SU-DHL-6 (cell line): ENCODE measurements at regions not wholly inside any gene's neighbourhood (a gene's known extent, or its start where the extent isn't known, plus 50 kb on each side); places are given as distances from the start of the nearest gene placed in this dataset.
A peak's percentile ranks its signal among the peaks of the same experiment; 100 is the strongest.

ENCODE experiments used
- H2AFZ ChIP-seq: fragments of 200-600 bp; sonication (generic); 2 replicates; pipeline ENCODE4 v1.6.1; 2014; ENCODE audit warnings: low read depth, mild to moderate bottlenecking, moderate library complexity, mixed read lengths, antibody characterized with exemption, low read length; ENCODE audit not compliant: severe bottlenecking
- H3F3A ChIP-seq: fragments of 200-600 bp; shearing (Covaris generic); 2 replicates; pipeline ENCODE4 v1.6.0; 2016; ENCODE audit warnings: antibody characterized with exemption, mild to moderate bottlenecking; ENCODE audit not compliant: insufficient read depth
- H3K27ac ChIP-seq: fragments of 200-600 bp; sonication (generic); 2 replicates; pipeline ENCODE4 v1.5.1; 2016; ENCODE audit warnings: low read depth, mild to moderate bottlenecking, low read length, moderate library complexity, mixed read lengths
- H3K27me3 ChIP-seq: fragments of 200-600 bp; sonication (generic), shearing (Covaris generic); 2 replicates; pipeline ENCODE4 v1.6.0; 2014; ENCODE audit warnings: mild to moderate bottlenecking, low read length
- H3K36me3 ChIP-seq: fragments of 200-600 bp; sonication (generic); 2 replicates; pipeline ENCODE4 v1.6.1; 2014; ENCODE audit warnings: mild to moderate bottlenecking, low read length, mixed read lengths
- H3K4me2 ChIP-seq: fragments of 300-600, 200-600 bp; shearing (Covaris generic), sonication (generic); 2 replicates; pipeline ENCODE4 v1.6.0; 2014; ENCODE audit warnings: low read length, low read depth, mild to moderate bottlenecking; ENCODE audit not compliant: poor library complexity, severe bottlenecking
- H3K4me3 ChIP-seq: fragments of 200-600 bp; sonication (generic); 2 replicates; pipeline ENCODE4 v1.5.1; 2014; ENCODE audit warnings: antibody characterized with exemption, low read length, mild to moderate bottlenecking, mixed read lengths; ENCODE audit not compliant: insufficient read depth, poor library complexity, severe bottlenecking
- H3K79me2 ChIP-seq: fragments of 200-600 bp; sonication (generic); 2 replicates; pipeline ENCODE4 v1.6.1; 2014; ENCODE audit warnings: mild to moderate bottlenecking, low read length, moderate library complexity; ENCODE audit not compliant: insufficient read depth
- H3K9ac ChIP-seq: fragments of 200-600 bp; sonication (generic); 2 replicates; pipeline ENCODE4 v1.7.0; 2014; ENCODE audit warnings: mild to moderate bottlenecking, low read length
- H3K9me2 ChIP-seq: fragments of 200-600 bp; sonication (generic); replicated peaks from 2 replicates; pipeline ENCODE4 v1.6.1; 2014; ENCODE audit warnings: low read length; ENCODE audit not compliant: insufficient read depth
- H3K9me3 ChIP-seq: fragments of 200-600 bp; sonication (generic); 2 replicates; pipeline ENCODE4 v1.6.1; 2014; ENCODE audit warnings: low read length, mixed read lengths; ENCODE audit not compliant: insufficient read depth
- H4K20me1 ChIP-seq: fragments of 200-600 bp; sonication (generic); 2 replicates; pipeline ENCODE4 v1.6.1; 2014; ENCODE audit warnings: low read depth, mild to moderate bottlenecking, antibody characterized with exemption, low read length, moderate library complexity, mixed read lengths
- EZH2phosphoT487 ChIP-seq: fragments of 200-600 bp; sonication (generic), shearing (Covaris generic); conservative IDR thresholded peaks from 2 replicates; pipeline ENCODE4 v1.6.1; 2018; ENCODE audit warnings: mild to moderate bottlenecking, antibody characterized with exemption, low read length, moderate library complexity, mixed read lengths
- TF ChIP-seq, protein P1 (sequence below): fragments of 200-600 bp; sonication (generic); IDR thresholded peaks from one replicate; pipeline ENCODE4 v1.5.1; 2017; ENCODE audit warnings: antibody characterized with exemption, mild to moderate bottlenecking, low read length, moderate library complexity; ENCODE audit not compliant: insufficient read depth, poor library complexity, severe bottlenecking

DNA sequence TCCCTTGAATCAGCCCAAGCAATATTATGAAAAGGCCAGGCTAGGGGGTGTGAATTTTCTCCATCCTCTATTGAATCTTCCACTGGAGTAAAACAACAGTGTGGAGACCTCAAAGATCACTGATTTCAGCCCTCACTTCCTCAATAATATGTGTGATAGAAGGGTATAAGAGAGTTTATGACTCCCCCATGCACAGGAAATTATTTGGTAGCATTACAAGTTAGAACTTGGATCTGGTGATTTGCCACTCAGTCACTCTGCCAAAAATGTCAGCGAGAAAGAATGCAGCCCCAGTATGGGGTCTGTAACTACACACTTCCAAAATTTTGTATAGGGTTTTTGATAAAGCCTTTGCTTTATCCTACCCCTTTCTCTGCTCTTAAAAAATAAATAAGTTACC lies 81.0 kb upstream of the KCNMB2 start:
- Histone ChIP-seq H4K20me1 (no peaks in the 10 kb centered on the region), H3K27me3 (no peaks in the 10 kb centered on the region), H2AFZ (peak overlapping the region; percentile 4), H3K9me2 (no peaks in the 10 kb centered on the region), H3K9me3 (peaks cover 8% of the 10 kb centered on the region; the same call in 1 of the 2 replicates), H3K4me3 (no peak overlapping the region), H3K79me2 (no peaks in the 10 kb centered on the region), H3K4me2 (no peak overlapping the region), H3K27ac (no peak overlapping the region), H3F3A (no peaks in the 10 kb centered on the region), H3K9ac (no peak overlapping the region), H3K36me3 (0 out of 2 replicates have a peak, but pooled peaks cover 5% of the 10 kb centered on the region)
- TF ChIP-seq, protein P1, sequence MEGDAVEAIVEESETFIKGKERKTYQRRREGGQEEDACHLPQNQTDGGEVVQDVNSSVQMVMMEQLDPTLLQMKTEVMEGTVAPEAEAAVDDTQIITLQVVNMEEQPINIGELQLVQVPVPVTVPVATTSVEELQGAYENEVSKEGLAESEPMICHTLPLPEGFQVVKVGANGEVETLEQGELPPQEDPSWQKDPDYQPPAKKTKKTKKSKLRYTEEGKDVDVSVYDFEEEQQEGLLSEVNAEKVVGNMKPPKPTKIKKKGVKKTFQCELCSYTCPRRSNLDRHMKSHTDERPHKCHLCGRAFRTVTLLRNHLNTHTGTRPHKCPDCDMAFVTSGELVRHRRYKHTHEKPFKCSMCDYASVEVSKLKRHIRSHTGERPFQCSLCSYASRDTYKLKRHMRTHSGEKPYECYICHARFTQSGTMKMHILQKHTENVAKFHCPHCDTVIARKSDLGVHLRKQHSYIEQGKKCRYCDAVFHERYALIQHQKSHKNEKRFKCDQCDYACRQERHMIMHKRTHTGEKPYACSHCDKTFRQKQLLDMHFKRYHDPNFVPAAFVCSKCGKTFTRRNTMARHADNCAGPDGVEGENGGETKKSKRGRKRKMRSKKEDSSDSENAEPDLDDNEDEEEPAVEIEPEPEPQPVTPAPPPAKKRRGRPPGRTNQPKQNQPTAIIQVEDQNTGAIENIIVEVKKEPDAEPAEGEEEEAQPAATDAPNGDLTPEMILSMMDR, result no peak
- TF ChIP-seq EZH2phosphoT487, result no peak

DNA sequence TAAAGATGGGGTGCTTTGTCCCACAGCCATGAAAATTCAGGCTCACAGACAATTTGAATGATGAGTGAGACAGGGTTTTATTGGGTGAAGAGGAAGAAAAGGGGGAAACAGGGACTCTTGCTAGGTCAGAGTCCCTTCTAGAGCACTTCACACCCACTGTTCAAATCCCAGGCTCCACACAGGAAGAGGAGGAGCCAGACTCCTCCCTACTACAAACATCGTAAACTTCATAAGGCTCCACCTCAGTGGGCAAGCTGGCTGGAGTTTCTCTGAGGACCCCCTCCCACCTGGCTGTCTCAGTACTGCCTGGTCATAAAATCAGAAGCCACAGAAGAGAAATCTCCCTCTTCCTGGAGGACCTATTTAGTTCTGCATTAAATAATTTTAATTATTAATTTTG lies 80.3 kb upstream of the KCNMB2 start:
- H4K20me1 ChIP-seq, result no peaks in the 10 kb centered on the region
- no peak for TF ChIP-seq EZH2phosphoT487
- TF ChIP-seq, protein P1, result no peak
- H3F3A ChIP-seq, result no peaks in the 10 kb centered on the region
- no peaks in the 10 kb centered on the region for H3K27me3 ChIP-seq
- H2AFZ ChIP-seq, result no peak overlapping the region
- no peak overlapping the region for H3K9ac ChIP-seq
- H3K4me2 ChIP-seq, result no peak overlapping the region
- peaks cover 5% of the 10 kb centered on the region; the same call in 1 of the 2 replicates for H3K36me3 ChIP-seq
- H3K9me2 ChIP-seq, result no peaks in the 10 kb centered on the region
- peaks cover 8% of the 10 kb centered on the region; the same call in 1 of the 2 replicates for H3K9me3 ChIP-seq
- no peaks in the 10 kb centered on the region for H3K79me2 ChIP-seq
- H3K27ac ChIP-seq, result no peak overlapping the region
- no peak overlapping the region for H3K4me3 ChIP-seq

DNA sequence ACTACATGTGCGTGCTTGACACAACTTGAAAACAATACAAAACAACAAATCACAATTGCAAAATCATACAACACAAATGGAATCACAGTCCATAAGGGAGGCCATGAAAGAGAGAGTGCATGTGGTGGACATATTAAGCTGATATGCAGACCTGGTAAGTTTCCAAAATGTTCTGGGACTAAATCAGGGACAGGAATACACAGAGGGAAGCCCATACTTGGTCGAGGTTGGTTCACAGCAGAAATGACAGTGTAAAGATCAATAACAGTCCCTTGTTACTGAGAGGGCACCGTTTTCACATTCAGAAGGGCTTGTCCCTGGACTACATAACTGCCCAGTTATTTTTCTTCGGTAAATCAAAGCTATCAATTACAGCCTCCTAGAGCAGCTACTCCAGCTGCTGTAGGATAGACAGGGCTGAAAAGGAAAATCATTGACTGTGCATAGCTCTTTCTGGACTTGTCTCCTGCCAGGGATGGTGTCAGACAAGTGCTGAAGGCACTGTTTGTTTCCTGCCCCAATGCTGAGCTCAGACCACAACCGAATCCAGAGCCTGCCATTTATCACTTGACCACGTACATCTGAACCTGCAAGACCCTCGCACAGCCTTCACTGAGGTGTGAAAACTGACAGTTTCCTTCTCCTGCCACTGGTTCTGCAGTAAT lies 79.5 kb upstream of the KCNMB2 start:
- no peaks in the 10 kb centered on the region for H4K20me1 ChIP-seq
- no peak overlapping the region for H3K4me2 ChIP-seq
- no peak overlapping the region for H3K27ac ChIP-seq
- peak overlapping the region; percentile 46 for H2AFZ ChIP-seq
- no peaks in the 10 kb centered on the region for H3F3A ChIP-seq
- H3K9me3 ChIP-seq, result peaks cover 8% of the 10 kb centered on the region; the same call in 1 of the 2 replicates
- no peaks in the 10 kb centered on the region for H3K27me3 ChIP-seq
- H3K9me2 ChIP-seq, result no peaks in the 10 kb centered on the region
- no peaks in the 10 kb centered on the region for H3K79me2 ChIP-seq
- peaks cover 5% of the 10 kb centered on the region; the same call in 1 of the 2 replicates for H3K36me3 ChIP-seq
- no peak for TF ChIP-seq EZH2phosphoT487
- TF ChIP-seq, protein P1, result no peak
- H3K4me3 ChIP-seq, result no peak overlapping the region
- H3K9ac ChIP-seq, result no peak overlapping the region
